DND-41 (cell line): ENCODE measurements at regions not wholly inside any gene's neighbourhood (a gene's known extent, or its start where the extent isn't known, plus 50 kb on each side); places are given as distances from the start of the nearest gene placed in this dataset.

Source experiments
- EZH2 ChIP-seq: IDR thresholded peaks from 3 replicates; pipeline ENCODE4 v1.6.1; 2012; ENCODE audit warnings: borderline replicate concordance, low read depth, mild to moderate bottlenecking, moderate library complexity, low read length, inconsistent platforms; ENCODE audit not compliant: severe bottlenecking
- TF ChIP-seq, protein P1 (sequence below): IDR thresholded peaks from 2 replicates; pipeline ENCODE4 v1.5.1; 2012; ENCODE audit warnings: borderline replicate concordance, low read length, moderate library complexity, mild to moderate bottlenecking; ENCODE audit not compliant: poor library complexity, severe bottlenecking; ENCODE audit errors: extremely low read depth

DNA sequence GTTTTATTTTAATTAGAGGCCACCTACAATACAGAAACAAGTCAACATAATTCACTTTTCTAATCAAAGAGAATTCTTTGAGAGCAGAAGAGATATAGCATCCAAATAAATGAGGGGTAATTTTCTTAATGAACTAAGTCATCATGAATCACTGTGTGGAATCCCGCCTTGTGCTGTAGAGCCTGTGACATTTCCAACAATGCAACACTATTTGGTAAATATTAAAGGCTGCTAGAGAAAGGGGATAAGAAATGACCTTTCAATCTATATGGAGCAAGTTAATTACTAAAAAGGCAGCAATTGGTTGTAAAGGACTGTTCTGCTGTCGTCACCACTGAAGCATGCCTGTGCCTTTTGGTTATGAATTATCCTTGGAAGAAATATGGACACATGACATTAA is 345.7 kb upstream of the MAF start:
- TF ChIP-seq, protein P1, sequence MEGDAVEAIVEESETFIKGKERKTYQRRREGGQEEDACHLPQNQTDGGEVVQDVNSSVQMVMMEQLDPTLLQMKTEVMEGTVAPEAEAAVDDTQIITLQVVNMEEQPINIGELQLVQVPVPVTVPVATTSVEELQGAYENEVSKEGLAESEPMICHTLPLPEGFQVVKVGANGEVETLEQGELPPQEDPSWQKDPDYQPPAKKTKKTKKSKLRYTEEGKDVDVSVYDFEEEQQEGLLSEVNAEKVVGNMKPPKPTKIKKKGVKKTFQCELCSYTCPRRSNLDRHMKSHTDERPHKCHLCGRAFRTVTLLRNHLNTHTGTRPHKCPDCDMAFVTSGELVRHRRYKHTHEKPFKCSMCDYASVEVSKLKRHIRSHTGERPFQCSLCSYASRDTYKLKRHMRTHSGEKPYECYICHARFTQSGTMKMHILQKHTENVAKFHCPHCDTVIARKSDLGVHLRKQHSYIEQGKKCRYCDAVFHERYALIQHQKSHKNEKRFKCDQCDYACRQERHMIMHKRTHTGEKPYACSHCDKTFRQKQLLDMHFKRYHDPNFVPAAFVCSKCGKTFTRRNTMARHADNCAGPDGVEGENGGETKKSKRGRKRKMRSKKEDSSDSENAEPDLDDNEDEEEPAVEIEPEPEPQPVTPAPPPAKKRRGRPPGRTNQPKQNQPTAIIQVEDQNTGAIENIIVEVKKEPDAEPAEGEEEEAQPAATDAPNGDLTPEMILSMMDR = no peak
- TF ChIP-seq EZH2 = no peak
